ENCODE measurements at regions not wholly inside any gene's neighbourhood (a gene's known extent, or its start where the extent isn't known, plus 50 kb on each side); places are given as distances from the start of the nearest gene placed in this dataset.
"Not testable (repeated sequence)": the region's sequence is repeated elsewhere in the genome, so short reads cannot be mapped to it uniquely, and the experiment has no call there.

- no peaks in the 10 kb centered on the region for H3K27me3 Mint-ChIP-seq (ENCODE audit: low read depth)
These were observed 318.2 kb downstream of the PTPRC start for GRCh38 chr1:198957044-198957443.

GRCh38 chr1:198959032-198959431, 320.2 kb downstream of the PTPRC start:
- Mint-ChIP-seq H3K27ac (ENCODE audit: unreplicated experiment) (no peak overlapping the region), H3K4me1 (no peaks in the 10 kb centered on the region), H3K9me3 (peaks cover 6% of the 10 kb centered on the region), H3K27me3 (ENCODE audit: low read depth) (no peaks in the 10 kb centered on the region), H3K4me3 (no peak overlapping the region), H3K36me3 (ENCODE audit: low read depth) (peaks cover 3% of the 10 kb centered on the region)
- TF ChIP-seq CTCF (conservative IDR thresholded peaks at IDR 0.05): no peak
- no peak for DNase-seq (ENCODE audit: low read depth, low spot score)

More at GRCh38 chr1:198957044-198957443, 318.2 kb downstream of the PTPRC start:
- no peak overlapping the region for H3K27ac Mint-ChIP-seq (ENCODE audit: unreplicated experiment)
- peaks cover 3% of the 10 kb centered on the region for H3K36me3 Mint-ChIP-seq (ENCODE audit: low read depth)
- TF ChIP-seq CTCF (conservative IDR thresholded peaks at IDR 0.05): no peak
- DNase-seq (ENCODE audit: low read depth, low spot score): no peak
- peaks cover 4% of the 10 kb centered on the region for H3K9me3 Mint-ChIP-seq
- H3K4me3 Mint-ChIP-seq: no peak overlapping the region
- no peaks in the 10 kb centered on the region for H3K4me1 Mint-ChIP-seq

- no peak for DNase-seq (ENCODE audit: low read depth, low spot score)
- H3K4me3 Mint-ChIP-seq: no peak overlapping the region
- no peak for TF ChIP-seq CTCF (conservative IDR thresholded peaks at IDR 0.05)
- no peaks in the 10 kb centered on the region for H3K27me3 Mint-ChIP-seq (ENCODE audit: low read depth)
- no peak overlapping the region for H3K27ac Mint-ChIP-seq (ENCODE audit: unreplicated experiment)
- H3K36me3 Mint-ChIP-seq (ENCODE audit: low read depth): no peaks in the 10 kb centered on the region
- H3K9me3 Mint-ChIP-seq: peaks cover 3% of the 10 kb centered on the region
- H3K4me1 Mint-ChIP-seq: no peaks in the 10 kb centered on the region
These were observed 320.8 kb downstream of the PTPRC start for GRCh38 chr1:198959676-198960075.

- not testable (repeated sequence) for H3K27me3 Mint-ChIP-seq (ENCODE audit: low read depth); DNase-seq (ENCODE audit: low read depth, low spot score); H3K27ac Mint-ChIP-seq (ENCODE audit: unreplicated experiment); H3K36me3 Mint-ChIP-seq (ENCODE audit: low read depth); H3K4me1 Mint-ChIP-seq; H3K9me3 Mint-ChIP-seq; H3K4me3 Mint-ChIP-seq
These were observed 325.0 kb downstream of the PTPRC start for GRCh38 chr1:198963796-198964195.

- Mint-ChIP-seq H3K4me1 (no peaks in the 10 kb centered on the region), H3K9me3 (peaks cover 5% of the 10 kb centered on the region), H3K27me3 (ENCODE audit: low read depth) (no peaks in the 10 kb centered on the region), H3K36me3 (ENCODE audit: low read depth) (no peaks in the 10 kb centered on the region), H3K27ac (ENCODE audit: unreplicated experiment) (no peak overlapping the region), H3K4me3 (no peak overlapping the region)
- DNase-seq (ENCODE audit: low read depth, low spot score): no peak
- no peak for TF ChIP-seq CTCF (conservative IDR thresholded peaks at IDR 0.05)
These were observed 327.7 kb downstream of the PTPRC start for GRCh38 chr1:198966519-198966918.

GRCh38 chr1:198967566-198967965, 328.7 kb downstream of the PTPRC start:
- H3K36me3 Mint-ChIP-seq (ENCODE audit: low read depth): no peaks in the 10 kb centered on the region
- no peak for TF ChIP-seq CTCF (conservative IDR thresholded peaks at IDR 0.05)
- peaks cover 5% of the 10 kb centered on the region for H3K9me3 Mint-ChIP-seq
- no peak overlapping the region for H3K27ac Mint-ChIP-seq (ENCODE audit: unreplicated experiment)
- no peak overlapping the region for H3K4me3 Mint-ChIP-seq
- no peaks in the 10 kb centered on the region for H3K4me1 Mint-ChIP-seq
- DNase-seq (ENCODE audit: low read depth, low spot score): no peak
- H3K27me3 Mint-ChIP-seq (ENCODE audit: low read depth): no peaks in the 10 kb centered on the region

Measured in neural crest cell (in vitro differentiated cells).